ENCODE measurements at regions not wholly inside any gene's neighbourhood (a gene's known extent, or its start where the extent isn't known, plus 50 kb on each side); places are given as distances from the start of the nearest gene placed in this dataset.

DNA sequence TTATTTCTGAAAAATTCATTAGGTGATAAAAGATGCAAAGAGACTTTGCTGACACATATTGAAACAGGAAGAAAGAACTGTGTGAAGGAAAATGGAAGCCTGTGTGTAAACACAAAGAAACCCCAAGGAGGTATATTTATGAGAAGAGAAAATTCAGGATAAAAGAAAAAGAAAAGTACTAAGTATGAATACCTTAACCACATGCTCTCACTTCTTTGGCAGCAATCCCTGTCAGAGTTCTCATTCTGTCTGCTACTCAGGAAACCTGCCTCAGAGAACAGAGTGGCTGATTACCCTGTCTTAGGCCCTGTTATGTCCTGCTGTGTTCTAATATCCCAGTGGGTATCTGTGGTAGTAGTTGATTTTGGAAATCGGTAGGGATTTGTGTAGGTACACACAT is 457.9 kb downstream of the TBC1D32 start:
- TF ChIP-seq CTCF (IDR thresholded peaks at IDR 0.05): no peak
- no peak for TF ChIP-seq POLR2A (IDR thresholded peaks at IDR 0.05)
- no peak for TF ChIP-seq POLR2AphosphoS5 (IDR thresholded peaks at IDR 0.05)

All from gastroesophageal sphincter (tissue), 3 donors.